T-cell (primary cell): ENCODE measurements at regions not wholly inside any gene's neighbourhood (a gene's known extent, or its start where the extent isn't known, plus 50 kb on each side); places are given as distances from the start of the nearest gene placed in this dataset.
"Not testable (repeated sequence)": the region's sequence is repeated elsewhere in the genome, so short reads cannot be mapped to it uniquely, and the experiment has no call there.

ENCODE experiments used
- ATAC-seq, 4 experiments: fragments of 200-7000 bp in 3 of 4; fragments of 150-1000 bp in 1 of 4; cut with Tn5 transposase; replicated peaks in 1 of 4; 1 replicate in 3 of 4; 2 replicates in 1 of 4; pipeline ENCODE4 v1.10.0; 2021; ENCODE audit warnings: moderate library complexity in 3 of 4, mild to moderate bottlenecking in 2 of 4, moderate number of reproducible peaks in 1 of 4
- CTCF ChIA-PET, 2 donors: fragments of 300-600 bp; sonication (Branson Sonifier 250); formaldehyde crosslinking; loops; one replicate each; lab custom pipeline; 2022; ENCODE audit warnings: antibody characterized with exemption in 2 of 2; lab: Charles Lee
- POLR2A ChIA-PET, 2 donors: fragments of 300-600 bp; sonication (Branson Sonifier 250); formaldehyde crosslinking; loops; one replicate each; lab custom pipeline; 2022; ENCODE audit warnings: antibody characterized with exemption in 2 of 2; lab: Charles Lee
- DNase-seq, 35 experiments: peaks; one replicate each; pipeline versions ENCODE4 v3.0.0 to v3.0.0-alpha.2; 2013 to 2023
- H3K27ac ChIP-seq: one replicate; pipeline ENCODE4 v1.5.1; 2013; ENCODE audit warnings: low read length
- H3K27me3 ChIP-seq, 2 experiments: replicated peaks in 1 of 2; 1 replicate in 1 of 2; 2 replicates in 1 of 2; pipeline versions ENCODE4 v1.6.1 to v1.7.0; 2013; ENCODE audit warnings: low read length in 1 of 2, mixed read lengths in 1 of 2; ENCODE audit not compliant: control insufficient read depth in 2 of 2, insufficient read depth in 2 of 2; ENCODE audit errors: extremely low read depth in 1 of 2
- H3K36me3 ChIP-seq, 2 donors: 1 replicate in 1 of 2; 2 replicates in 1 of 2; pipeline versions ENCODE4 v1.6.1 to v1.7.0; 2013; ENCODE audit warnings: low read length in 1 of 2; ENCODE audit not compliant: control insufficient read depth in 2 of 2, insufficient read depth in 1 of 2; ENCODE audit errors: extremely low read depth in 1 of 2
- H3K4me1 ChIP-seq, 2 experiments: 1 replicate in 1 of 2; 2 replicates in 1 of 2; pipeline versions ENCODE4 v1.6.1 to v1.7.0; 2013; ENCODE audit warnings: low read length in 2 of 2, mixed read lengths in 1 of 2; ENCODE audit not compliant: insufficient read depth in 2 of 2, control insufficient read depth in 1 of 2; ENCODE audit errors: extremely low read depth in 1 of 2
- H3K4me3 ChIP-seq, 2 donors: 1 replicate in 1 of 2; 2 replicates in 1 of 2; pipeline versions ENCODE4 v1.5.1 to v1.7.0; 2013; ENCODE audit warnings: mild to moderate bottlenecking in 2 of 2, low read length in 1 of 2, moderate library complexity in 1 of 2; ENCODE audit not compliant: control insufficient read depth in 1 of 2; ENCODE audit errors: extremely low read depth in 1 of 2
- H3K9me3 ChIP-seq: 2 replicates; pipeline ENCODE4 v1.7.0; 2013
- H3K27ac Mint-ChIP-seq, 2 donors: one replicate each; pipeline ENCODE4 v1.8.0; 2020 to 2021; ENCODE audit warnings: mild to moderate bottlenecking in 2 of 2, mixed read lengths in 2 of 2
- H3K27me3 Mint-ChIP-seq, 2 donors: one replicate each; pipeline ENCODE4 v1.8.0; 2021 to 2022; ENCODE audit warnings: mixed read lengths in 2 of 2
- H3K36me3 Mint-ChIP-seq: one replicate; pipeline ENCODE4 v1.8.0; 2021; ENCODE audit warnings: mixed read lengths
- H3K4me1 Mint-ChIP-seq, 3 donors: one replicate each; pipeline ENCODE4 v1.8.0; 2020 to 2022; ENCODE audit warnings: mixed read lengths in 3 of 3, mild to moderate bottlenecking in 1 of 3
- H3K4me3 Mint-ChIP-seq, 3 donors: one replicate each; pipeline ENCODE4 v1.8.0; 2020 to 2022; ENCODE audit warnings: mild to moderate bottlenecking in 3 of 3, mixed read lengths in 3 of 3, moderate library complexity in 3 of 3
- H3K9me3 Mint-ChIP-seq, 3 donors: one replicate each; pipeline ENCODE4 v1.8.0; 2020 to 2022; ENCODE audit warnings: mixed read lengths in 3 of 3
- WGBS: methylation state at CpG from one replicate; pipeline ENCODE4 v1.1.5; 2013; ENCODE audit warnings: missing lambda C conversion rate; ENCODE audit not compliant: insufficient coverage; 5-methylcytosine and 5-hydroxymethylcytosine counted together

DNA sequence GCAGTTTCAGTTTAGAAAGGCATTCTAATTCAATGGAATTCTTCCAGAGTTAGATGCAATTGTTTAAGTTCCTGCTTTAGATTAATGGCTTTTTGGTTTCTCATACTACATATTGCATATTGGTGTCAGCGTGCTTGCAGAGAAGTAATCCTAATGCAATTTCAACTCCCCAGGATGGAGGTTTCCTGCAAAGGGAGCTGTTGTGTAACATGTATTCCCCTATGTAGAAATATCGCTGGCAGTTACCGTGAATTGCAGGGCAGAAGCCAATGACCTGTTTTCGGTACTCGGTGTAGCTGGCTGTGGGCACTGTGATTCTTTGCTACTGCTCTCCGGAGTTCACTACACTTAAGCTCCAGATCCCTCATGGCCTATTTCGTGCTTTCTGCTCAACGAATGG is 256.1 kb upstream of the PTBP2 start:
- Histone ChIP-seq H3K36me3 (no peaks in the 10 kb centered on the region), H3K9me3 (no peaks in the 10 kb centered on the region), H3K27me3 (no peaks in the 10 kb centered on the region), H3K4me3 (no peak overlapping the region), H3K27ac (no peak overlapping the region), H3K4me1 (no peaks in the 10 kb centered on the region)
- Mint-ChIP-seq H3K4me1 (no peaks in the 10 kb centered on the region), H3K9me3 (peaks cover 0 to 6% (median 3%) of the 10 kb centered on the region in 3 donors), H3K4me3 (no peak overlapping the region), H3K27ac (no peak overlapping the region), H3K27me3 (no peaks in the 10 kb centered on the region), H3K36me3 (no peaks in the 10 kb centered on the region)
- POLR2A ChIA-PET = no interaction called here
- DNase-seq (no peak), ATAC-seq (no peak)
- 88% methylated on average over 4 of the region's 8 CpGs for WGBS
- CTCF ChIA-PET = no interaction called here

- H3K9me3 ChIP-seq = no peaks in the 10 kb centered on the region
- ChIA-PET CTCF (interaction anchor here in 1 of 2 donors (0.6 kb wide), 1 partner anchor 62 kb away, joined by 3 read pairs; no protein-coding TSS in a partner anchor), POLR2A (no interaction called here)
- Mint-ChIP-seq H3K36me3 (no peaks in the 10 kb centered on the region), H3K27ac (no peak overlapping the region), H3K27me3 (no peaks in the 10 kb centered on the region), H3K9me3 (peaks cover 0 to 10% (median 3%) of the 10 kb centered on the region in 3 donors), H3K4me3 (no peak overlapping the region), H3K4me1 (no peaks in the 10 kb centered on the region)
- no peak overlapping the region for H3K4me3 ChIP-seq
- H3K27ac ChIP-seq = no peak overlapping the region
- no peaks in the 10 kb centered on the region for H3K36me3 ChIP-seq
- no peak for DNase-seq
- ATAC-seq = no peak
- no peaks in the 10 kb centered on the region for H3K4me1 ChIP-seq
- H3K27me3 ChIP-seq = no peaks in the 10 kb centered on the region
- no CpG with 5 or more reads among the region's 1 CpG for WGBS
These were observed 254.7 kb upstream of the PTBP2 start for GRCh38 chr1:96466842-96467241.

GRCh38 chr1:96469726-96470125 is 251.9 kb upstream of the PTBP2 start:
- H3K9me3 ChIP-seq, H3K4me1 Mint-ChIP-seq, H3K36me3 Mint-ChIP-seq, DNase-seq, POLR2A ChIA-PET, H3K27me3 ChIP-seq, ATAC-seq, H3K27ac ChIP-seq, H3K27me3 Mint-ChIP-seq, H3K4me3 ChIP-seq, H3K27ac Mint-ChIP-seq, H3K4me1 ChIP-seq, H3K4me3 Mint-ChIP-seq, CTCF ChIA-PET, H3K36me3 ChIP-seq: not testable (repeated sequence)
- WGBS = no CpG with 5 or more reads among the region's 24 CpGs
- peaks cover 3 to 10% (median 6%) of the 10 kb centered on the region in 3 donors for H3K9me3 Mint-ChIP-seq

- H3K36me3 Mint-ChIP-seq = no peaks in the 10 kb centered on the region
These were observed 249.1 kb upstream of the PTBP2 start for GRCh38 chr1:96472471-96472870.

DNA sequence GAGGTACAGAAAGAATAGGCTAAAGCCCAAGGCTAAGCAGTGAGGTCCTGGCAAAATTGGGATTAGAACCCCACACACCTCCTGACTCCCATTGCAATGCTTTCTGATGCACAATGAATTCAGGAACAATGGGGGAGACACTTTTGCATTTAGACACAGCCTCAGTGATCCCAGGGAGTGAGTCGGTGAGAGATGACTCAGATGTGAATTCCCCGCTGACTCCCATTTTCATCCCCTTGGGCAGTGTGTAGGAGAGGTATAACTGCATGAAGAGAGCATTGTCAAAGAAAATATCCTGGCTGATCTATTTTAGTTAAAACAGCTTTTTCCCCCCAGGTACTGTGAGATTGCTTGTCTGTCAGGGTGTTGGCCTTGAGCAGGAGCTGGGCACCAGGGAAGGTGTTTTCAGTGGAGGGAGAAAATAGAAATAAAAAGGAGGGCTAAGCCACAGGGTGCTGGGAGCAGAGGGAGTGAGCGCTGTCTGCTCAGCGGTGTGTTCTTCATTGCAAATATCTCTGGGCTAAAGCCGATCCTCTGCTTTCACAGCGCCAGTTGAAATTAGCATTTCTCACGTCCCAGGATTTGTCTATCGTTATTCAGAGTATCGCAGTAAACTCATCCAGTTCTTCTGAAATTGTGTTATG is 247.7 kb upstream of the PTBP2 start:
- no peaks in the 10 kb centered on the region for H3K4me1 Mint-ChIP-seq
- H3K36me3 ChIP-seq = no peaks in the 10 kb centered on the region
- ChIA-PET CTCF (no interaction called here), POLR2A (no interaction called here)
- no peaks in the 10 kb centered on the region for H3K27me3 ChIP-seq
- H3K4me1 ChIP-seq = no peaks in the 10 kb centered on the region
- no peak overlapping the region for H3K4me3 Mint-ChIP-seq
- H3K4me3 ChIP-seq = no peak overlapping the region
- H3K27me3 Mint-ChIP-seq = no peaks in the 10 kb centered on the region
- no peak for DNase-seq
- 87% methylated on average over 5 of the region's 9 CpGs for WGBS
- H3K27ac Mint-ChIP-seq = no peak overlapping the region
- H3K27ac ChIP-seq = no peak overlapping the region
- H3K9me3 ChIP-seq = no peaks in the 10 kb centered on the region
- peaks cover 0 to 6% (median 5%) of the 10 kb centered on the region in 3 donors for H3K9me3 Mint-ChIP-seq
- H3K36me3 Mint-ChIP-seq = no peaks in the 10 kb centered on the region
- no peak for ATAC-seq

More at GRCh38 chr1:96472471-96472870, 249.1 kb upstream of the PTBP2 start:
- no peaks in the 10 kb centered on the region for H3K27me3 Mint-ChIP-seq
- H3K9me3 ChIP-seq = no peaks in the 10 kb centered on the region
- no peak for ATAC-seq
- ChIA-PET CTCF (interaction anchor here in 1 of 2 donors (0.6 kb wide), 1 partner anchor 41 kb away, joined by 5 read pairs; no protein-coding TSS in a partner anchor), POLR2A (no interaction called here)
- no peak for DNase-seq
- no peaks in the 10 kb centered on the region for H3K36me3 ChIP-seq
- peaks cover 3 to 10% (median 6%) of the 10 kb centered on the region in 3 donors for H3K9me3 Mint-ChIP-seq
- H3K4me1 Mint-ChIP-seq = no peaks in the 10 kb centered on the region
- no peak overlapping the region for H3K27ac ChIP-seq
- no peaks in the 10 kb centered on the region for H3K4me1 ChIP-seq
- no peak overlapping the region for H3K4me3 ChIP-seq
- no peak overlapping the region for H3K4me3 Mint-ChIP-seq
- H3K27ac Mint-ChIP-seq = no peak overlapping the region
- no peaks in the 10 kb centered on the region for H3K27me3 ChIP-seq

- WGBS = no CpG with 5 or more reads among the region's 7 CpGs
- no peaks in the 10 kb centered on the region for H3K4me1 Mint-ChIP-seq
- H3K9me3 ChIP-seq = no peaks in the 10 kb centered on the region
- no peaks in the 10 kb centered on the region for H3K27me3 Mint-ChIP-seq
- DNase-seq (no peak), ATAC-seq (no peak)
- POLR2A ChIA-PET = no interaction called here
- H3K36me3 ChIP-seq = no peaks in the 10 kb centered on the region
- peaks cover 0 to 6% (median 5%) of the 10 kb centered on the region in 3 donors for H3K9me3 Mint-ChIP-seq
- no peak overlapping the region for H3K27ac ChIP-seq
- H3K27me3 ChIP-seq = no peaks in the 10 kb centered on the region
- H3K36me3 Mint-ChIP-seq = no peaks in the 10 kb centered on the region
- H3K4me3 Mint-ChIP-seq = no peak overlapping the region
- H3K27ac Mint-ChIP-seq = no peak overlapping the region
- H3K4me3 ChIP-seq = no peak overlapping the region
- CTCF ChIA-PET = no interaction called here
- H3K4me1 ChIP-seq = no peaks in the 10 kb centered on the region
These were observed 246.4 kb upstream of the PTBP2 start for GRCh38 chr1:96474985-96475743.
